CD4-positive, alpha-beta T cell treated with Interleukin-4 for 4 hours (primary cell): ENCODE measurements at regions not wholly inside any gene's neighbourhood (a gene's known extent, or its start where the extent isn't known, plus 50 kb on each side); places are given as distances from the start of the nearest gene placed in this dataset.

Source experiments
- DNase-seq: peaks from one replicate; pipeline ENCODE4 v3.0.0-alpha.2; 2020

DNA sequence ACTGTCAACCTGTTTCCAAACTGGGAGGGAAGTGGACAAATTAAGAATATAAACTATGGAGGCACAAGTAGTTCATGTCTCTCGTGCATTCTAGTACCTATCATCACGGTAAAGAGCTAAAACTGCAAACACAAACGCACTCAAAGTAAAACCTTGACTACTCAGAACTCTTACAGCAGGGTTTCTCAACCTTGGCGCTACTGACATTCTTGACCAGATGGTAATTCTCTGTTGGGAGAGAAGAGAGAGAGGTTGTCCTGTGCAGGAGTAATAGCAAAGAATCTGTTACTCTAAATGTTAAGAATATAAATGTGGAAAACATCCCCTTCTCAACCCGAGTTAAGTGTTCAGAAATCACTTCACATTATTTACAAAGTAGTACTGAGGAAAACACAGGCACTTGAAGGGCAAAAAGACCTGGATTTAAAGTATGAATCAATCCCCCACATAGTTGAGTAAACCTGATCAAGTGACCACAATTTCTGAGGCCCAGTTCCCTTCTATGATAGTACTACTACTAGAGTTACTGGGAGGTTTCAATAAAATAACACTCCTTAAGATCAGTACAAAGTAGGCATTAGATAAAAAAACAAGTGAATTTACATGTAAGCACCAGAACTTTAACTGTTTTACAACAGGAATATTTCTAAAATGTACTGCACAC is 73.1 kb upstream of the ARHGAP32 start:
- DNase-seq, result no peak

DNA sequence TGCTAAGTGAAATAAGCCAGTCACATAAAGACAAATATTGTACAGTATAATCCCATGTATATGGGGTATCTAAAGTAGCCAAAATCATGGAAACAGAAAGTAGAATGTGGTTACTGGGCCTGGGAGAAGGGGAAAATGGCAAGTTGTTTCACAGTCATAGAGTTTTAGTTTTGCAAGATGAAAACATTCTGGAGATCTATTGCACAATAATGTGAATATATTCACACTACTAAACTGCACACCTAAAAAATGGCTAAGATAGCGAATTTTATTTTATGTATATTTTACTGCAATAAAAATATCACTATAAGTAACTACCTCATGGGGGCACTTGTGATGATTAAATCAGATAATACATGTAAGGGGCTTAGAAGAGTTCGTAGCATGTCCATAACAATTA is 72.0 kb upstream of the ARHGAP32 start:
- DNase-seq, result no peak

DNA sequence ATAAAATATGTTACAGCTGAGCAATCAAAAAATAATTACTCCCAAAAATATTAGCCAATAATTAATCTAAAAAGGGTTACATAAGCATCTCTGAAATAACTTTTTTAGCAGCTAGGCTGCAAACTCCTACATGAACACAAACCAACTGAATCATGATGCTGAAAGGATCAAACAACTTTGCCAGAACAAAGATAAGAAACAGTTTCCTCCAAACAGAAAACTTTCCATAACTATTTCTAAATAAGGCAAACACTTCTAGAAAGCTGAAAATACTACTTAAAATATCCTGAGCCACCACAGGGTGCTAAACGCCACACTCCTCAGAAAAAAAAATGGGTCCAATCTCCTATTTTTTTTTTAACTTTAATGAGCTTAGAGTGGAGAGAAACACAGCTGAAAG is 68.6 kb upstream of the ARHGAP32 start:
- DNase-seq, result no peak

DNA sequence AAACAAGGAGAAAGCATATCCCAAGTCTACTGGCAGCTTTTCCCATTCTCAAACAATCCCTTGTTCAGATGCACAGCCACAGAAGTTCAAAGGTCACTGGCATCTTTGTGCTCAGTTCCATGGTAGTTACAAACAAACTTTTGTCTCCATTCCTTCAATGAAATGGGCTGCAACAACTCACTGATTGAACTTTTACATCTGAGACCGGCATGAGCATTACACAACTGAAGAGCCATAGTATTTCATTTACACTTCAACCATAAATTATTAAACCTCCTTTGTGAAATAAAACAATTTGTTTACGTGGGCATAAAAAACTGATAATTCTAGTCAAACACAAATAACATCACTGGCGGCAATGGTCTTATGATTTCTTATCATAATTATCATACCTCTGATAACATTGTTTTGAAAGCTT is 67.8 kb upstream of the ARHGAP32 start:
- no peak for DNase-seq

- no peak for DNase-seq
Observed at GRCh38 chr11:129258205-129258604, 66.1 kb upstream of the ARHGAP32 start.

DNA sequence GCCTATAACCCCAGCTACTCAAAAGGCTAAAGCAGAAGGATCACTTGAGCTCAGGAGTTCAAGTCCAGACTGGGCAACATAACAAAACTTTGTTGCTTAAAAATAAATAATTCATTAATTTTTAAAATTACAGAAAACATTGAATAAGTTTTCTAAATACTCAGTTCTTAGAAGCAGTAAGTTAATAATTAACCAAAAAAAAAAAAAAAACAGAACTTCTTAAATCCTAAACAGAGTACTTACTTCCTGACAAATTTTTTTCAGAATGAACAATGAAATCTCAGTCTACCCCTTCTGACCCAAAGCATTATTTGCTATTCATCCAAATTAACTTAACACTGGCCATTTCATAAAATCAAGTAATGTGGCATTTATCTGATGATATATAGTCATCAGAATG is 65.4 kb upstream of the ARHGAP32 start:
- DNase-seq, result no peak

- no peak for DNase-seq
Observed at GRCh38 chr11:129252621-129253020, 60.5 kb upstream of the ARHGAP32 start.

- no peak for DNase-seq
Observed at GRCh38 chr11:129251067-129251466, 58.9 kb upstream of the ARHGAP32 start.

- DNase-seq, result no peak
Observed at GRCh38 chr11:129249923-129250322, 57.8 kb upstream of the ARHGAP32 start.

GRCh38 chr11:129249351-129249750 is 57.2 kb upstream of the ARHGAP32 start:
- no peak for DNase-seq

DNA sequence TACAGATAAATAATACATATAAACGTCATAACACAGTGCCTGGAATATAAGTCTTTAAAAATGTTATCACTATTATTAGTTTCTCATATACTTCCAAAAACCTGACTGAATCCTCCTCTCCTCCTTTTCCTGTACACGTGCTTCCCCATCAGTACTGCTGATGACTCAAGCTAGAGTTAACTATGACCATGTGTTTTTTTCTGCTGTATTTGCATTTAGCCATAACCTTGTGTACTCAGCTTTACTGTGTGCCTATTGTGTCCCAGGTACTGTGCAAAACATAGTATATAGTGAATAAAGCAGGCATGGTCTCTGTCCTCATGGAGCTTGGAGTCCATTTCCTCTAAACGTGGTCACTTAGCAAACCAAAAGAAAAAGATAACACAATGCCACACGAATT is 56.5 kb upstream of the ARHGAP32 start:
- DNase-seq, result no peak

- DNase-seq, result no peak
Observed at GRCh38 chr11:129247135-129247534, 55.0 kb upstream of the ARHGAP32 start.

DNA sequence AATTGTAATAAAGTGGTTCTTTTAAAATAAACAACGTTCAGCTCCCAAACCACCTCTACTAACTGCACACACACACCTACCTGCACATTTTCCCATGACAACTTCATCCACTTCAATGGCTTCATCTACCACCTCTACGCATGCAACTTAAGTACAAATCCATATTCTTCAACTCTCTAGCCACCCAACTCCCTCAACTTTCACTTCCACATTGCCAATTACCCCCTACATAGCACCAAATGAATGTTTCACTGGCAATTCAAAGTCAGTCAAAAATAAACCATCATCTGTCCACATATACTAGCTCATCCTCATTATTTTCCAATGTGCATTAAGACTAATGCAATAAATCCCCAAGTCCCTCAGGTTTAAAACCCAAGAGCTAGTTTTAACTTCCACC is 50.7 kb upstream of the ARHGAP32 start:
- DNase-seq, result no peak
